Limb (tissue), 2 donors: ENCODE measurements at regions not wholly inside any gene's neighbourhood (a gene's known extent, or its start where the extent isn't known, plus 50 kb on each side); places are given as distances from the start of the nearest gene placed in this dataset.

Experiments used
- DNase-seq, 2 donors: peaks; one replicate each; pipeline ENCODE4 v3.0.0-alpha.2; 2016; ENCODE audit errors: extremely low spot score in 2 of 2

- DNase-seq, result peak in 1 of 2 donors; percentile 38
Measured at GRCh38 chr18:25648716-25649260, 296.8 kb upstream of the ZNF521 start.

DNA sequence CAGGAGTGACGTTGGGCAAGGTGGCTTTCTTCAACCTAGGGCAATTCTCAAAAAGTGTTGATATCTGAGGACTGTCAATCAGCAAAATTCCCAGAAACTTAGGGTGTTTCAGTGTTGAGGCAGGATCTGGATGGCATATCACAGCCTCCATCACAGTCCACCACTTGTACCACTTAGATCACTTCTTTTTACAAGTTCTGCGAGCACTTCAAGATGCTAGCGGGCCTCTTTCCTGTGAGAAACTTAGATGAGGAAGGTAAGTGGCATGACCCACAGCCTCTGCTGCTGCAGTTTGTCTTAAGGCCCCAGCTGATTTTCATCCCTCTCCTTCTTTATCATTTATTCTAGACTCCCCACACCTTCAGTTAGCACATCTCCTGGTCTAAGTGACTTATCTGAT lies 295.4 kb upstream of the ZNF521 start:
- DNase-seq, result no peak

- no peak for DNase-seq
Measured at GRCh38 chr18:25646971-25647370, 295.0 kb upstream of the ZNF521 start.

GRCh38 chr18:25639596-25639995 lies 287.6 kb upstream of the ZNF521 start:
- no peak for DNase-seq

GRCh38 chr18:25633563-25633962 lies 281.6 kb upstream of the ZNF521 start:
- no peak for DNase-seq

DNA sequence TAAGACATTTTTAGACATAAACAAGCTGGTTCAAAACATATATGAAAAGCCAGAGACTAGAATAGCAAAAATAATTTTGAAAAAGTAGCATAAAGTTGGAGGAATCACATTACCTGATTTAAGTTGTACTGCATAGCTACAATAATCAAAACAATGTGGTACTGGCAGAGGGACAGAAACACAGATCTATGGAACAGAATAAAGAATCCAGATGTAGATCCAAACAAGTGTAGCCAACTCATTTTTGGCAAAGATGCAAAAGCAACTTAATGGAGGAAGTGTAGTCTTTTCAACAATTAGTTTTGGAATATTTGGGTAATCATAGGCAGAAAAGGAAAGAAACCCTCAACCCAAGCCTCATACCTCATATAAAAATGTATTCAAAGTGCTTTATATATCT lies 278.7 kb upstream of the ZNF521 start:
- DNase-seq, result peak in 1 of 2 donors; percentile 38

- DNase-seq, result no peak
Measured at GRCh38 chr18:25621682-25622081, 269.7 kb upstream of the ZNF521 start.

- no peak for DNase-seq
Measured at GRCh38 chr18:25621144-25621543, 269.2 kb upstream of the ZNF521 start.

- no peak for DNase-seq
Measured at GRCh38 chr18:25614168-25614567, 262.2 kb upstream of the ZNF521 start.

- DNase-seq, result no peak
Measured at GRCh38 chr18:25612466-25612865, 260.5 kb upstream of the ZNF521 start.

- peak in 1 of 2 donors; percentile 13 for DNase-seq
Measured at GRCh38 chr18:25608091-25608490, 256.1 kb upstream of the ZNF521 start.

- DNase-seq, result no peak
Measured at GRCh38 chr18:25604894-25605597, 253.1 kb upstream of the ZNF521 start.

DNA sequence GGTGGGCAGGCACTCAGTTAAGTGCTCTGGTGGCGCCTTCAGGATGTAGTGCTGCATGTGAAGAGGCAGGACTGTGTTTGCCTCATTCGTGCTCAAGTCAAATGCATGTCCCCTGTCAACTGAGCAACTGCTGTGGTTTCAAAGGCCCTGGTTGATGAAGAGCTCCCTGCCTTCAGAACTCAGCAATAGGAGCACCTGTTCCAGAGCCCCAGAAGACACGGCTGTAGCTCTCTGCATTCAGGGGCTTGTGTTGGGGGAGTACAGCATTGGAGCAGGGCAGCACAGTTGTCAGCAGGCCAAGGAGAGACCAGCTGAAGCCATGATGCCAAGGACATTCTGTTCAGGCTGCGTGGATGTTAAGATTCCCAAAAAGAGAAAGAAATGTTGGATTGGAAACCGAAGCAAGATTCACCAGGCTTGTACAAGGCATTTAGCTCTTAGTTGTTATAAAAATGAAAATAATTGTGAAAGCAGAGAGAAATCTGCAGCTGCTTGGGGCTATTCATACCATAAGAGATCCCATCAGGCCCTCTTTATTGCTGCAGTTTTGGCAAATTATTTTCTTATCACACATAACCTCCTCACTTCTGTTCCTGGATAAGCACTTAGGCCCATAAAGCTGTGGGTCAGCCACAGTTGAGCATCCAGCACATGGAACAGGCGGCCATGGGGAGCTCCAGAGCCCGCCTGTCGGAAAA lies 252.4 kb upstream of the ZNF521 start:
- peak in 1 of 2 donors; percentile 48 for DNase-seq

- DNase-seq, result no peak
Measured at GRCh38 chr18:25599443-25599842, 247.5 kb upstream of the ZNF521 start.

GRCh38 chr18:25597476-25597875 lies 245.5 kb upstream of the ZNF521 start:
- DNase-seq, result no peak

- DNase-seq, result no peak
Measured at GRCh38 chr18:25595274-25596060, 243.5 kb upstream of the ZNF521 start.

GRCh38 chr18:25594351-25594750 lies 242.4 kb upstream of the ZNF521 start:
- no peak for DNase-seq

DNA sequence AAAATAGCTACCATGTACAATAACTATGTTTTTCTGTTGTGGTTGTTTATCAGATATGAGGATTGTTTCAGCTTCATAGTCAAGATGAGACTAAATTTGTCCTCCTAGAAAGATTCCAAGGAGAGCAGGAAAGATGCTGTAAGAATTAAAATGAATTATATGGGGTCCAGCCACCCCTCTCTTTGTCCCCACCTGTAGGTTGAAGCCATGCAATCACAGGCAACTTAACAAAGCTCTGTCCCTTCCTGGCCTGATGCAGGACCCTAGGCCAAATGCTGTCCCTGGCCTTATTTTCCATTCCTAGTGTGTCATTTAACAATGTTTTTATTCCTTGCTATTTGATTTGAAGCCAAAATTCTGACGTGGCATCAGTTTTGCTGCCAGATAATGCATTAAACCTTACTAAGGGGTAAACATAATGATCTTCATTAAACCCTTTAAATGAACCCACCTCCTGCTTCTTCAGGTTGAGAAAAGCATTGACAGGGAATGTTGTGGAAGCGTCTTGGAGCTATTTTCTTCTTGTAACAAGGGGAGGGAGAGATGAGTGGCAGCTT lies 240.9 kb upstream of the ZNF521 start:
- no peak for DNase-seq

- no peak for DNase-seq
Measured at GRCh38 chr18:25590456-25590855, 238.5 kb upstream of the ZNF521 start.

- no peak for DNase-seq
Measured at GRCh38 chr18:25587545-25587944, 235.6 kb upstream of the ZNF521 start.

DNA sequence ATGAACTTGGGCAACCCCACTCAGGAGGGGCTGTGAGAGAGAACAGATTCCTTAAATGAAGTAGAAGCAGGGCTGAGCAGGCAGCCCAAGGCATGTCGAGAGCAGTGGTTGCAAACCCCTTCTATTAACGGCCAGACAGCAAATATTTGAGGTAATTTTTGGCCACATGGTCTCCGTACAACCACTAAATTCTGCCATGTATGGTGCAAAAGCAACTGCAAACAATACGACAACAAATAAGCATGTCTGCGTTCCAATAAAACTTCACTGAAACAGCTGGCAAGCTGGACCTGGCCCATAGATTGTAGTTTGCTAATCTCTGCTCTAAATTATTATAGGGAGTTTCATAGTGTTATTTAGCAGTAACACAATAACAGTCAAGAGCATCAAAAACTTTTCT lies 217.0 kb upstream of the ZNF521 start:
- peak in 1 of 2 donors; percentile 35 for DNase-seq
